Neural cell (in vitro differentiated cells): ENCODE measurements at regions not wholly inside any gene's neighbourhood (a gene's known extent, or its start where the extent isn't known, plus 50 kb on each side); places are given as distances from the start of the nearest gene placed in this dataset.

Source experiments
- EZH2 ChIP-seq: fragments of 200-600, 300-800 bp; shearing (Covaris generic), sonication (generic); IDR thresholded peaks from 2 replicates; pipeline ENCODE4 v1.6.1; 2014; ENCODE audit warnings: antibody characterized with exemption, low read length, borderline replicate concordance, mild to moderate bottlenecking; ENCODE audit not compliant: insufficient read depth, poor library complexity, severe bottlenecking
- MXI1 ChIP-seq: fragments of 450-650 bp; conservative IDR thresholded peaks from 2 replicates; pipeline ENCODE4 v1.6.1; 2014; ENCODE audit warnings: antibody characterized with exemption, mild to moderate bottlenecking; ENCODE audit not compliant: poor library complexity, severe bottlenecking
- POLR2AphosphoS5 ChIP-seq: IDR thresholded peaks from 2 replicates; pipeline ENCODE4 v1.6.1; 2012
- RAD21 ChIP-seq: fragments of 450-650 bp; conservative IDR thresholded peaks from 2 replicates; pipeline ENCODE4 v1.6.1; 2014; ENCODE audit warnings: antibody characterized with exemption, mild to moderate bottlenecking, moderate library complexity
- SMC3 ChIP-seq: fragments of 450-650 bp; conservative IDR thresholded peaks from 2 replicates; pipeline ENCODE4 v1.6.1; 2014; ENCODE audit warnings: antibody characterized with exemption, mild to moderate bottlenecking, moderate library complexity; ENCODE audit not compliant: poor library complexity
- TF ChIP-seq, protein P1 (sequence below): fragments of 450-650 bp; IDR thresholded peaks from 2 replicates; pipeline ENCODE4 v1.5.1; 2014; ENCODE audit warnings: antibody characterized with exemption, mild to moderate bottlenecking, moderate library complexity; ENCODE audit not compliant: poor library complexity, severe bottlenecking
- TF ChIP-seq, protein P2 (sequence below): IDR thresholded peaks from 2 replicates; pipeline ENCODE4 v1.6.1; 2012; ENCODE audit warnings: borderline replicate concordance

- TF ChIP-seq, protein P1, sequence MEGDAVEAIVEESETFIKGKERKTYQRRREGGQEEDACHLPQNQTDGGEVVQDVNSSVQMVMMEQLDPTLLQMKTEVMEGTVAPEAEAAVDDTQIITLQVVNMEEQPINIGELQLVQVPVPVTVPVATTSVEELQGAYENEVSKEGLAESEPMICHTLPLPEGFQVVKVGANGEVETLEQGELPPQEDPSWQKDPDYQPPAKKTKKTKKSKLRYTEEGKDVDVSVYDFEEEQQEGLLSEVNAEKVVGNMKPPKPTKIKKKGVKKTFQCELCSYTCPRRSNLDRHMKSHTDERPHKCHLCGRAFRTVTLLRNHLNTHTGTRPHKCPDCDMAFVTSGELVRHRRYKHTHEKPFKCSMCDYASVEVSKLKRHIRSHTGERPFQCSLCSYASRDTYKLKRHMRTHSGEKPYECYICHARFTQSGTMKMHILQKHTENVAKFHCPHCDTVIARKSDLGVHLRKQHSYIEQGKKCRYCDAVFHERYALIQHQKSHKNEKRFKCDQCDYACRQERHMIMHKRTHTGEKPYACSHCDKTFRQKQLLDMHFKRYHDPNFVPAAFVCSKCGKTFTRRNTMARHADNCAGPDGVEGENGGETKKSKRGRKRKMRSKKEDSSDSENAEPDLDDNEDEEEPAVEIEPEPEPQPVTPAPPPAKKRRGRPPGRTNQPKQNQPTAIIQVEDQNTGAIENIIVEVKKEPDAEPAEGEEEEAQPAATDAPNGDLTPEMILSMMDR = no peak
- TF ChIP-seq EZH2 = no peak
- TF ChIP-seq POLR2AphosphoS5 = no peak
- TF ChIP-seq SMC3 = no peak
- no peak for TF ChIP-seq MXI1
- TF ChIP-seq, protein P2, sequence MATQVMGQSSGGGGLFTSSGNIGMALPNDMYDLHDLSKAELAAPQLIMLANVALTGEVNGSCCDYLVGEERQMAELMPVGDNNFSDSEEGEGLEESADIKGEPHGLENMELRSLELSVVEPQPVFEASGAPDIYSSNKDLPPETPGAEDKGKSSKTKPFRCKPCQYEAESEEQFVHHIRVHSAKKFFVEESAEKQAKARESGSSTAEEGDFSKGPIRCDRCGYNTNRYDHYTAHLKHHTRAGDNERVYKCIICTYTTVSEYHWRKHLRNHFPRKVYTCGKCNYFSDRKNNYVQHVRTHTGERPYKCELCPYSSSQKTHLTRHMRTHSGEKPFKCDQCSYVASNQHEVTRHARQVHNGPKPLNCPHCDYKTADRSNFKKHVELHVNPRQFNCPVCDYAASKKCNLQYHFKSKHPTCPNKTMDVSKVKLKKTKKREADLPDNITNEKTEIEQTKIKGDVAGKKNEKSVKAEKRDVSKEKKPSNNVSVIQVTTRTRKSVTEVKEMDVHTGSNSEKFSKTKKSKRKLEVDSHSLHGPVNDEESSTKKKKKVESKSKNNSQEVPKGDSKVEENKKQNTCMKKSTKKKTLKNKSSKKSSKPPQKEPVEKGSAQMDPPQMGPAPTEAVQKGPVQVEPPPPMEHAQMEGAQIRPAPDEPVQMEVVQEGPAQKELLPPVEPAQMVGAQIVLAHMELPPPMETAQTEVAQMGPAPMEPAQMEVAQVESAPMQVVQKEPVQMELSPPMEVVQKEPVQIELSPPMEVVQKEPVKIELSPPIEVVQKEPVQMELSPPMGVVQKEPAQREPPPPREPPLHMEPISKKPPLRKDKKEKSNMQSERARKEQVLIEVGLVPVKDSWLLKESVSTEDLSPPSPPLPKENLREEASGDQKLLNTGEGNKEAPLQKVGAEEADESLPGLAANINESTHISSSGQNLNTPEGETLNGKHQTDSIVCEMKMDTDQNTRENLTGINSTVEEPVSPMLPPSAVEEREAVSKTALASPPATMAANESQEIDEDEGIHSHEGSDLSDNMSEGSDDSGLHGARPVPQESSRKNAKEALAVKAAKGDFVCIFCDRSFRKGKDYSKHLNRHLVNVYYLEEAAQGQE = no peak
- no peak for TF ChIP-seq RAD21
These were observed 157.3 kb upstream of the TFAP2D start for GRCh38 chr6:50555982-50556381.
